Limb (tissue), 2 donors: ENCODE measurements at regions not wholly inside any gene's neighbourhood (a gene's known extent, or its start where the extent isn't known, plus 50 kb on each side); places are given as distances from the start of the nearest gene placed in this dataset.
"Not testable (repeated sequence)": the region's sequence is repeated elsewhere in the genome, so short reads cannot be mapped to it uniquely, and the experiment has no call there.

ENCODE experiments used
- DNase-seq, 2 donors: peaks; one replicate each; pipeline ENCODE4 v3.0.0-alpha.2; 2016; ENCODE audit errors: extremely low spot score in 2 of 2

- DNase-seq: no peak
Observed at GRCh38 chr20:40279390-40279789, 409.6 kb downstream of the MAFB start.

- no peak for DNase-seq
Observed at GRCh38 chr20:40278673-40279072, 410.4 kb downstream of the MAFB start.

- DNase-seq: no peak
Observed at GRCh38 chr20:40276301-40276700, 412.7 kb downstream of the MAFB start.

GRCh38 chr20:40275738-40276137, 413.3 kb downstream of the MAFB start:
- no peak for DNase-seq

- no peak for DNase-seq
Observed at GRCh38 chr20:40274912-40275533, 414.0 kb downstream of the MAFB start.

GRCh38 chr20:40269274-40269673, 419.8 kb downstream of the MAFB start:
- not testable (repeated sequence) for DNase-seq

GRCh38 chr20:40268321-40269075, 420.5 kb downstream of the MAFB start:
- DNase-seq: no peak

GRCh38 chr20:40265825-40266533, 423.1 kb downstream of the MAFB start:
- no peak for DNase-seq

- no peak for DNase-seq
Observed at GRCh38 chr20:40262219-40262618, 426.8 kb downstream of the MAFB start.

GRCh38 chr20:40258931-40259330, 430.1 kb downstream of the MAFB start:
- DNase-seq: no peak

- DNase-seq: no peak
Observed at GRCh38 chr20:40257763-40258162, 431.3 kb downstream of the MAFB start.

GRCh38 chr20:40255365-40255764, 433.7 kb downstream of the MAFB start:
- no peak for DNase-seq

GRCh38 chr20:40254023-40254772, 434.8 kb downstream of the MAFB start:
- no peak for DNase-seq

- no peak for DNase-seq
Observed at GRCh38 chr20:40251284-40251932, 437.6 kb downstream of the MAFB start.

- no peak for DNase-seq
Observed at GRCh38 chr20:40249805-40250204, 439.2 kb downstream of the MAFB start.

- no peak for DNase-seq
Observed at GRCh38 chr20:40245829-40246228, 443.2 kb downstream of the MAFB start.

- DNase-seq: no peak
Observed at GRCh38 chr20:40244286-40244685, 444.8 kb downstream of the MAFB start.

- no peak for DNase-seq
Observed at GRCh38 chr20:40241596-40242343, 447.3 kb downstream of the MAFB start.

- DNase-seq: no peak
Observed at GRCh38 chr20:40238511-40238910, 450.5 kb downstream of the MAFB start.

GRCh38 chr20:40234593-40234992, 454.4 kb downstream of the MAFB start:
- DNase-seq: no peak

- DNase-seq: no peak
Observed at GRCh38 chr20:40233406-40233805, 455.6 kb downstream of the MAFB start.
